ENCODE measurements at regions not wholly inside any gene's neighbourhood (a gene's known extent, or its start where the extent isn't known, plus 50 kb on each side); places are given as distances from the start of the nearest gene placed in this dataset.

GRCh38 chr4:10289538-10289906 is 167.7 kb downstream of the ZNF518B start:
- no peak overlapping the region for H2BK12ac ChIP-seq (ENCODE audit: insufficient read length, low read depth, low read length)
- no peak overlapping the region for H3K27ac ChIP-seq (ENCODE audit: insufficient read length, low read depth, low read length)
- H3K14ac ChIP-seq (ENCODE audit: insufficient read depth, low read length) = no peak overlapping the region
- no peak overlapping the region for H3K4me3 Mint-ChIP-seq
- H3T11ph ChIP-seq (ENCODE audit: low read length) = no peak overlapping the region
- no peak overlapping the region for H2BK20ac ChIP-seq (ENCODE audit: low read depth, low read length, poor library complexity, severe bottlenecking)
- no peaks in the 10 kb centered on the region for H3K36me3 Mint-ChIP-seq (ENCODE audit: insufficient read depth in 1 of 3, low read depth in 3 of 3)
- H4K91ac ChIP-seq (ENCODE audit: insufficient read length, low read depth, low read length) = no peak overlapping the region
- WGBS (ENCODE audit: extremely low coverage, insufficient read length, low lambda C conversion rate) = no CpG with 5 or more reads among the region's 2 CpGs
- H4K5ac ChIP-seq (ENCODE audit: insufficient read length, low read depth, low read length) = no peak overlapping the region
- H3K79me2 ChIP-seq (ENCODE audit: insufficient read depth, low read length) = no peaks in the 10 kb centered on the region
- peaks cover 26% of the 10 kb centered on the region for H3K27me3 Mint-ChIP-seq (ENCODE audit: low read depth)
- no peak overlapping the region for H2AK5ac ChIP-seq (ENCODE audit: insufficient read length, low read length)
- H2BK5ac ChIP-seq (ENCODE audit: insufficient read length, low read length) = no peak overlapping the region
- DNase-seq = no peak
- H2AFZ ChIP-seq (ENCODE audit: low read length) = no peak overlapping the region
- H3K4me1 Mint-ChIP-seq = no peaks in the 10 kb centered on the region
- no peak overlapping the region for H3K23ac ChIP-seq (ENCODE audit: insufficient read length, low read depth, low read length)
- H3K27me3 ChIP-seq (ENCODE audit: insufficient read depth, low read length) = no peaks in the 10 kb centered on the region
- no peak overlapping the region for H3K56ac ChIP-seq (ENCODE audit: insufficient read length, low read depth, low read length)
- no peak for TF ChIP-seq CTCF (conservative IDR thresholded peaks at IDR 0.05)
- H3K18ac ChIP-seq (ENCODE audit: insufficient read length, low read depth, low read length) = no peak overlapping the region
- no peaks in the 10 kb centered on the region for H3K79me1 ChIP-seq (ENCODE audit: insufficient read depth, low read depth, low read length, poor library complexity, severe bottlenecking)
- no peak overlapping the region for H3K27ac Mint-ChIP-seq
- no peak overlapping the region for H4K8ac ChIP-seq (replicated peaks; ENCODE audit: insufficient read length, low read depth, low read length)
- H3K4ac ChIP-seq (ENCODE audit: low read depth, low read length) = no peak overlapping the region
- no peaks in the 10 kb centered on the region for H3K9me3 ChIP-seq (ENCODE audit: control insufficient read depth, low read depth, low read length)
- no peak overlapping the region for H2BK15ac ChIP-seq (ENCODE audit: low read depth, low read length)
- no peak overlapping the region for H3K9ac ChIP-seq (ENCODE audit: extremely low read depth, insufficient read length, low read length)
- H3K23me2 ChIP-seq (ENCODE audit: insufficient read length, low read depth, low read length, poor library complexity, severe bottlenecking) = no peaks in the 10 kb centered on the region
- no peak overlapping the region for H3K4me2 ChIP-seq (ENCODE audit: insufficient read depth, insufficient read length, low read length)
- H3K9me3 Mint-ChIP-seq = no peaks in the 10 kb centered on the region
- no peaks in the 10 kb centered on the region for H3K4me1 ChIP-seq (ENCODE audit: insufficient read depth, low read length)
- no peaks in the 10 kb centered on the region for H4K20me1 ChIP-seq (ENCODE audit: control insufficient read depth, insufficient read depth, insufficient read length)
- no peak overlapping the region for H2BK120ac ChIP-seq (ENCODE audit: low read depth, low read length, poor library complexity, severe bottlenecking)
